ENCODE measurements at regions not wholly inside any gene's neighbourhood (a gene's known extent, or its start where the extent isn't known, plus 50 kb on each side); places are given as distances from the start of the nearest gene placed in this dataset.
A peak's percentile ranks its signal among the peaks of the same experiment; 100 is the strongest.

DNA sequence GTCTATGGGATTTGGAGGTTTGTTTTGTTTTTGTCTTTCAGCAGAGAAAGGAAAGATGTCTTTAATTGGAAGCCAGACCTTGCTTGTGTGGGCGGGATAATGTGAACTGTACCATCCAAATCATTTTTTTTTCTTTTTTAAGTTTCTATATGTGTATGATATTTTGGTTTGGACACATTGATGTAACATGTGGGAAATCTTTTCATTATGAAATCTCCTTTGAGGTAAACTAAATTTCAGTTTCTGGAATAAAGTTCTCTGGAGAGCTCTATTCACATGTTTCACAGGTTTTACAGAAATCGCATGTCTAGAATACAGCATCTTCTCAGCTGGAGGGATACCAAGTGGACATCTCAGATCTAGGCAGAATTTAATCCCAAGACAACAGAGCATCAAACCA lies 451.5 kb upstream of the MDFIC2 start:
- DNase-seq: no peak
- no peaks in the 10 kb centered on the region for H3K36me3 ChIP-seq
- TF ChIP-seq, protein P1, sequence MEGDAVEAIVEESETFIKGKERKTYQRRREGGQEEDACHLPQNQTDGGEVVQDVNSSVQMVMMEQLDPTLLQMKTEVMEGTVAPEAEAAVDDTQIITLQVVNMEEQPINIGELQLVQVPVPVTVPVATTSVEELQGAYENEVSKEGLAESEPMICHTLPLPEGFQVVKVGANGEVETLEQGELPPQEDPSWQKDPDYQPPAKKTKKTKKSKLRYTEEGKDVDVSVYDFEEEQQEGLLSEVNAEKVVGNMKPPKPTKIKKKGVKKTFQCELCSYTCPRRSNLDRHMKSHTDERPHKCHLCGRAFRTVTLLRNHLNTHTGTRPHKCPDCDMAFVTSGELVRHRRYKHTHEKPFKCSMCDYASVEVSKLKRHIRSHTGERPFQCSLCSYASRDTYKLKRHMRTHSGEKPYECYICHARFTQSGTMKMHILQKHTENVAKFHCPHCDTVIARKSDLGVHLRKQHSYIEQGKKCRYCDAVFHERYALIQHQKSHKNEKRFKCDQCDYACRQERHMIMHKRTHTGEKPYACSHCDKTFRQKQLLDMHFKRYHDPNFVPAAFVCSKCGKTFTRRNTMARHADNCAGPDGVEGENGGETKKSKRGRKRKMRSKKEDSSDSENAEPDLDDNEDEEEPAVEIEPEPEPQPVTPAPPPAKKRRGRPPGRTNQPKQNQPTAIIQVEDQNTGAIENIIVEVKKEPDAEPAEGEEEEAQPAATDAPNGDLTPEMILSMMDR (IDR thresholded peaks at IDR 0.05; ENCODE audit: low read depth, low read length): no peak
- H3K27me3 ChIP-seq: no peaks in the 10 kb centered on the region
- H3K4me1 ChIP-seq: no peaks in the 10 kb centered on the region
- no peaks in the 10 kb centered on the region for H3K9me3 ChIP-seq
- no peak overlapping the region for H3K4me3 ChIP-seq (ENCODE audit: low read depth, low read length)

DNA sequence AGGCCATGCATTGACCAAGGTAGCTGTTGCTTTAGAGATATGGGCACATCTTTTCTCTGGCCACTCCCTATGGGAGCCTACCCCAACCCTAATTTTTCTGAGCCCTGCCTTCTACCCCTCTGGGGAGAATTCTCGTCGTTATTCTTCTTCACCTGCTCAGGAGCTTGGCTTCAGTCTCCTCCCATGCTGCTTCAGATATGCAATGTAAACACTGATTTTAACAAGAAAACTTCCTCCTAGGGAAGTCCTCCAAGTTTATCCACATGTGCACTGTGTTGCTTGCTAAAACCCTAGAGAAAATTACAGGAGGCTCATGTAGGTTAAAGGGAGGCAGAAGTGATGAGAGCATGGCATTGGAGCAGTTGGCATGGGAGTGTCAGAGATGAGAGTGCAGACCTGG lies 445.2 kb upstream of the MDFIC2 start:
- Histone ChIP-seq H3K4me3 (ENCODE audit: low read depth, low read length) (no peak overlapping the region), H3K4me1 (no peaks in the 10 kb centered on the region), H3K27me3 (no peaks in the 10 kb centered on the region), H3K36me3 (no peaks in the 10 kb centered on the region), H3K9me3 (no peaks in the 10 kb centered on the region)
- no peak for DNase-seq
- TF ChIP-seq, protein P1 (IDR thresholded peaks at IDR 0.05; ENCODE audit: low read depth, low read length): no peak

DNA sequence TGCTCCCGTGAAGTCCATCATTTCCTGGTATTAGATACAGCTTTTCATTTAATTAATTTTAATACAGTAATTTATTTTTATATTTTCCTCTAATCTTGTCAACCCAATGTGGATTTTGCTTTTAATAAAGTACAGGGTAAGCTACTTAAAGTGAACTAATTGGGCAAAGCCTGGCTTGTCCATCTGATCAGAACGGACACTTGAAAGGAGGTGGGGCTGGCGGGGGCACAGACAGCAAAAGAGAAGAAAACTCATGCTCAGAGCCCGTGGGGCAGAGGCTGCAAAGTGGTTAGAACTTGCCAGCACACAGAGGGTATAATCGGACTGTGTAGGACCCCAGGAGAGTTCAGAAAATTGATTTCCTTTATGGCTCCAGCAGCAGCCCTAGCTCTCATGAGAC lies 443.1 kb upstream of the MDFIC2 start:
- DNase-seq: no peak
- TF ChIP-seq, protein P1 (IDR thresholded peaks at IDR 0.05; ENCODE audit: low read depth, low read length): no peak
- Histone ChIP-seq H3K4me1 (no peaks in the 10 kb centered on the region), H3K4me3 (ENCODE audit: low read depth, low read length) (no peak overlapping the region), H3K27me3 (no peaks in the 10 kb centered on the region), H3K36me3 (no peaks in the 10 kb centered on the region), H3K9me3 (no peaks in the 10 kb centered on the region)

DNA sequence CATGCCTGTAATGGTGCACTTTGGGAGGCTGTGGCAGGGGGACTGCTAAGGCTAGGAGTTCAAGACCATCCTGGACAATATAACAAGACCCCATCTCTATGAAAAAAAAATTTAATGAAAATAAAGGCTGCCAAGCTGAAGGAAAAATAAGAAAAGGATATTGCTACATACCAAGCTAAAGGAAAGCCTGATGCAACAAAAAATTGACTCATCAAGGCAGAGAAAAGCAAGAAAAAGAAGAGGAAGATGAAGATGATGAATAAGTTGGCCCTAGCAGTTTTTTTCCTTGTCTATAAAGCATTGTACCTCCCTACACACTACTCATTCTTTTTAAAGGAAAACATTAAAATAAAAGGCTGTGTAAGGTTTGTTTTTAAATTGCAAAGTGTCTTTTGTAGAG lies 441.9 kb upstream of the MDFIC2 start:
- no peaks in the 10 kb centered on the region for H3K27me3 ChIP-seq
- H3K9me3 ChIP-seq: no peaks in the 10 kb centered on the region
- DNase-seq: no peak
- TF ChIP-seq, protein P1 (IDR thresholded peaks at IDR 0.05; ENCODE audit: low read depth, low read length): no peak
- no peak overlapping the region for H3K4me3 ChIP-seq (ENCODE audit: low read depth, low read length)
- H3K36me3 ChIP-seq: no peaks in the 10 kb centered on the region
- H3K4me1 ChIP-seq: no peaks in the 10 kb centered on the region

DNA sequence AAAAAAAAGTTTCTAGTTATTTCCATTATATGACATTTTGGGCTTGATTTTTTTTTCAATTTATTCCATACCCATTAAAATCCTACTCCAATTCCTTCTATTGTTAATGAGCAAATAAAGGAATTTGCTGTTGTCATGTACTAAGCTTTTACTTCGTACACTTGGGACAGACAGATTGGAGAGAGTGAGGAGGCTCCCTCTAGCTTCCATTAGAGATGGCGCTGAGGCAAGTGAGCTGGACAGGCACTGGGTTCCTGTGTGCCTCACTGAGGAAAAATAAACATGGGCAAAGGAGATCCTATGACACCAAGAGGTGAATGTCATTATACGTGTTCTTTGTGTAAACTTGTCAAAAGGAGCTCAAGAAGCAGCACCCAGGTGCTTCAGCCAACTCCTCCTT lies 441.1 kb upstream of the MDFIC2 start:
- TF ChIP-seq, protein P1 (IDR thresholded peaks at IDR 0.05; ENCODE audit: low read depth, low read length): peak; percentile 14; the same call in 1 of the 2 replicates
- DNase-seq: no peak
- Histone ChIP-seq H3K9me3 (no peaks in the 10 kb centered on the region), H3K4me1 (no peaks in the 10 kb centered on the region), H3K4me3 (ENCODE audit: low read depth, low read length) (no peak overlapping the region), H3K27me3 (no peaks in the 10 kb centered on the region), H3K36me3 (no peaks in the 10 kb centered on the region)

DNA sequence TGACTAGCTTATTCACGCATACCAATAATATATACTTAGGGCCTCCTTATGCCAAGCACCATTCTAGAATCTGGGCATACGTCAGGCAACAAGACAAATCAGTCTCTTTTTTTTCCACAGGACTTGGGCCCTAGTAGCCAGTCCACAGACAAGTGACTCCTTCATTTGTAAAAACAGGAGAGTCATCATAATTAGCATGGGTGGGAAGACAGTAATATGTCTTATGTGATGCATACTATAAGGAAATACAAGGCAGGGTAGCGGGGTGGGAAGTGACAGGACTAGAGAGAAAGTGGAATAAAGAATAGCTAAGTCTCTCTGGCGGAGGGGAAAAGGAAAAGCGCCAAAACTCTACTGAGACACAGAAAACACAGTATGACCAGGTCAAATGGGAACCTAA lies 439.6 kb upstream of the MDFIC2 start:
- Histone ChIP-seq H3K36me3 (no peaks in the 10 kb centered on the region), H3K9me3 (no peaks in the 10 kb centered on the region), H3K4me1 (no peaks in the 10 kb centered on the region), H3K27me3 (no peaks in the 10 kb centered on the region), H3K4me3 (ENCODE audit: low read depth, low read length) (no peak overlapping the region)
- no peak for DNase-seq
- TF ChIP-seq, protein P1 (IDR thresholded peaks at IDR 0.05; ENCODE audit: low read depth, low read length): no peak

Measured in BE2C (cell line).